IMR-90 (cell line): ENCODE measurements at regions not wholly inside any gene's neighbourhood (a gene's known extent, or its start where the extent isn't known, plus 50 kb on each side); places are given as distances from the start of the nearest gene placed in this dataset.

Source experiments
- ATAC-seq: fragments of 200-7000 bp; cut with Tn5 transposase; 2 replicates; pipeline ENCODE4 v1.9.1; 2020; ENCODE audit warnings: low read depth, mild to moderate bottlenecking, moderate library complexity
- BruUV-seq: library from RNA; stranded (reverse); fragments of 400-500 nt; replicated peaks from 2 replicates; lab custom pipeline; 2021; lab: Mats Ljungman, UMichigan
- CTCF ChIA-PET: fragments of 300-600 bp; formaldehyde crosslinking; extraction: SDS; loops from one replicate; lab custom pipeline; 2021; ENCODE audit warnings: antibody characterized with exemption; lab: Yijun Ruan, JAX
- POLR2A ChIA-PET: fragments of 300-600 bp; sonication (Branson Sonifier 250); formaldehyde crosslinking; loops from one replicate; lab custom pipeline; 2022; ENCODE audit warnings: antibody characterized with exemption; ENCODE audit not compliant: unreplicated experiment; lab: Charles Lee
- DNase-seq: peaks from one replicate; pipeline ENCODE4 v3.0.0; 2013
- H2AFZ ChIP-seq: replicated peaks from 2 replicates; pipeline ENCODE3; 2013; ENCODE audit warnings: low read length, mild to moderate bottlenecking; ENCODE audit not compliant: poor library complexity
- H2AK5ac ChIP-seq: 2 replicates; pipeline ENCODE4 v1.6.1; 2013; ENCODE audit warnings: low read depth, low read length, inconsistent platforms
- H2AK9ac ChIP-seq: replicated peaks from 2 replicates; pipeline ENCODE3; 2013; ENCODE audit warnings: mild to moderate bottlenecking, low read depth, low read length, moderate library complexity; ENCODE audit not compliant: poor library complexity
- H2BK120ac ChIP-seq: 2 replicates; pipeline ENCODE4 v1.6.1; 2013; ENCODE audit warnings: low read depth, low read length, inconsistent platforms
- H2BK15ac ChIP-seq: 3 replicates; pipeline ENCODE4 v1.6.1; 2013; ENCODE audit warnings: low read depth, low read length, inconsistent platforms
- H2BK20ac ChIP-seq: 2 replicates; pipeline ENCODE4 v1.6.1; 2013; ENCODE audit warnings: low read depth, mild to moderate bottlenecking, inconsistent platforms, low read length, moderate library complexity
- H2BK5ac ChIP-seq: 2 replicates; pipeline ENCODE4 v1.6.1; 2013; ENCODE audit warnings: mild to moderate bottlenecking, low read depth, low read length, inconsistent platforms; ENCODE audit not compliant: poor library complexity, severe bottlenecking
- H3K14ac ChIP-seq: replicated peaks from 2 replicates; pipeline ENCODE4 v1.6.1; 2013; ENCODE audit warnings: low read depth, low read length, inconsistent platforms
- H3K18ac ChIP-seq: 2 replicates; pipeline ENCODE4 v1.6.1; 2013; ENCODE audit warnings: low read depth, low read length, control low read depth
- H3K23ac ChIP-seq: 2 replicates; pipeline ENCODE4 v1.6.1; 2013; ENCODE audit warnings: low read depth, low read length, inconsistent platforms
- H3K27ac ChIP-seq: 2 replicates; pipeline ENCODE4 v1.5.1; 2013; ENCODE audit warnings: mild to moderate bottlenecking, control low read depth, low read length; ENCODE audit not compliant: insufficient read depth
- H3K27me3 ChIP-seq: 2 replicates; pipeline ENCODE4 v1.6.1; 2013; ENCODE audit warnings: low read length; ENCODE audit not compliant: control insufficient read depth, insufficient read depth
- H3K36me3 ChIP-seq: 2 replicates; pipeline ENCODE4 v1.6.1; 2013; ENCODE audit warnings: low read length, mixed read lengths; ENCODE audit not compliant: control insufficient read depth, insufficient read depth
- H3K4ac ChIP-seq: 2 replicates; pipeline ENCODE4 v1.6.1; 2013; ENCODE audit warnings: low read depth, low read length, inconsistent platforms
- H3K4me1 ChIP-seq: 2 replicates; pipeline ENCODE4 v1.6.1; 2013; ENCODE audit warnings: low read length, mixed read lengths; ENCODE audit not compliant: control insufficient read depth, insufficient read depth
- H3K4me2 ChIP-seq: 2 replicates; pipeline ENCODE4 v1.6.1; 2013; ENCODE audit warnings: low read depth, mild to moderate bottlenecking, control low read depth, low read length, moderate library complexity
- H3K4me3 ChIP-seq: 2 replicates; pipeline ENCODE4 v1.5.1; 2013; ENCODE audit warnings: low read depth, mild to moderate bottlenecking, control low read depth, low read length, moderate library complexity; ENCODE audit not compliant: insufficient read depth
- H3K56ac ChIP-seq: 2 replicates; pipeline ENCODE4 v1.6.1; 2013; ENCODE audit warnings: low read length, inconsistent platforms; ENCODE audit not compliant: insufficient read depth; ENCODE audit errors: extremely low read depth
- H3K79me1 ChIP-seq, 2 experiments: 2 replicates each; pipeline ENCODE4 v1.6.1; 2013; ENCODE audit warnings: low read length in 2 of 2, inconsistent platforms in 1 of 2, low read depth in 1 of 2
- H3K9ac ChIP-seq: 2 replicates; pipeline ENCODE4 v1.6.1; 2013; ENCODE audit warnings: low read depth, low read length, control low read depth
- H3K9me1 ChIP-seq: 2 replicates; pipeline ENCODE4 v1.6.1; 2013; ENCODE audit warnings: low read length, inconsistent platforms; ENCODE audit not compliant: insufficient read depth
- H3K9me3 ChIP-seq: 2 replicates; pipeline ENCODE4 v1.6.1; 2013; ENCODE audit warnings: low read length; ENCODE audit not compliant: control insufficient read depth, insufficient read depth
- H4K20me1 ChIP-seq: 2 replicates; pipeline ENCODE4 v1.6.1; 2013; ENCODE audit warnings: low read length, inconsistent platforms; ENCODE audit not compliant: insufficient read depth
- H4K5ac ChIP-seq: 2 replicates; pipeline ENCODE4 v1.6.1; 2013; ENCODE audit warnings: mild to moderate bottlenecking, low read depth, low read length, control low read depth
- H4K8ac ChIP-seq, 2 experiments: 2 replicates each; pipeline ENCODE4 v1.6.1; 2013; ENCODE audit warnings: low read depth in 2 of 2, low read length in 2 of 2, control low read depth in 1 of 2, inconsistent platforms in 1 of 2
- H4K91ac ChIP-seq: 2 replicates; pipeline ENCODE4 v1.6.1; 2013; ENCODE audit warnings: low read depth, low read length, inconsistent platforms; ENCODE audit not compliant: insufficient read depth
- BHLHE40 ChIP-seq: fragments of 150-350 bp; IDR thresholded peaks from 2 replicates; pipeline ENCODE4 v1.6.1; 2016; ENCODE audit warnings: mild to moderate bottlenecking, low read depth, low read length
- CEBPB ChIP-seq: IDR thresholded peaks from 2 replicates; pipeline ENCODE4 v1.6.1; 2012; ENCODE audit warnings: low read depth, low read length, improper control_type of control experiment
- ELK1 ChIP-seq: fragments of 150-350 bp; IDR thresholded peaks from 2 replicates; pipeline ENCODE4 v1.6.1; 2016; ENCODE audit warnings: low read depth, mild to moderate bottlenecking, low read length, moderate library complexity, borderline replicate concordance
- FOS ChIP-seq: fragments of 150-350 bp; IDR thresholded peaks from 2 replicates; pipeline ENCODE4 v1.6.1; 2016; ENCODE audit warnings: low read depth, low read length
- MAFK ChIP-seq: IDR thresholded peaks from 2 replicates; pipeline ENCODE4 v1.6.1; 2012; ENCODE audit warnings: low read depth, low read length, improper control_type of control experiment
- MAZ ChIP-seq: IDR thresholded peaks from 2 replicates; pipeline ENCODE4 v1.6.1; 2012; ENCODE audit warnings: low read depth, mild to moderate bottlenecking, low read length, improper control_type of control experiment, moderate library complexity, borderline replicate concordance
- MXI1 ChIP-seq: IDR thresholded peaks from 2 replicates; pipeline ENCODE4 v1.6.1; 2012; ENCODE audit warnings: low read depth, mild to moderate bottlenecking, low read length, moderate library complexity, borderline replicate concordance
- RAD21 ChIP-seq: IDR thresholded peaks from 2 replicates; pipeline ENCODE4 v1.6.1; 2012; ENCODE audit warnings: low read length, improper control_type of control experiment
- RCOR1 ChIP-seq: IDR thresholded peaks from 2 replicates; pipeline ENCODE4 v1.6.1; 2012; ENCODE audit warnings: mild to moderate bottlenecking, low read length, improper control_type of control experiment; ENCODE audit not compliant: insufficient replicate concordance
- SMC3 ChIP-seq: fragments of 150-350 bp; IDR thresholded peaks from 2 replicates; pipeline ENCODE4 v1.6.1; 2016; ENCODE audit warnings: low read depth, mild to moderate bottlenecking, antibody characterized with exemption, low read length, moderate library complexity
- WGBS, 2 experiments: methylation state at CpG; one replicate each; pipeline versions ENCODE4 v1.1.5 to v1.1.7; 2013; ENCODE audit warnings: missing lambda C conversion rate in 2 of 2; ENCODE audit not compliant: insufficient read length in 1 of 2; ENCODE audit errors: extremely low coverage in 2 of 2; 5-methylcytosine and 5-hydroxymethylcytosine counted together
- dilution Hi-C: fragments of 300-500 bp; cut with HindIII; formaldehyde crosslinking; loops from one replicate; pipeline ENCODE4 v1.14.3; 2018; ENCODE audit warnings: low sequenced_read_pairs; ENCODE audit not compliant: unreplicated experiment
- in situ Hi-C: fragments of 300-500 bp; cut with MboI; formaldehyde crosslinking; loops from 3 replicates; pipeline ENCODE4 v1.14.3; 2019; ENCODE audit warnings: low sequenced_read_pairs, inconsistent platforms, mixed read lengths
- intact Hi-C: fragments of 100-400 bp; cut with micrococcal nuclease; formaldehyde crosslinking; loops from 2 replicates; pipeline ENCODE4 v1.10.0; 2022
- TF ChIP-seq, protein P1 (sequence below): conservative IDR thresholded peaks from 2 replicates; pipeline ENCODE4 v1.5.1; 2012; ENCODE audit warnings: mild to moderate bottlenecking, low read depth, low read length, improper control_type of control experiment
- TF ChIP-seq, protein P2 (sequence below): fragments of 150-350 bp; IDR thresholded peaks from 2 replicates; pipeline ENCODE4 v1.6.1; 2017; ENCODE audit warnings: mild to moderate bottlenecking, antibody characterized with exemption, low read length, low read depth

GRCh38 chr10:55704950-55705349 lies 656.1 kb downstream of the ZWINT start:
- Histone ChIP-seq H2AFZ (no peak overlapping the region), H2AK9ac (no peak overlapping the region), H4K5ac (no peak overlapping the region), H4K91ac (no peak overlapping the region), H3K9me3 (peaks cover 8% of the 10 kb centered on the region), H2BK15ac (no peak overlapping the region), H3K23ac (no peak overlapping the region), H3K4me3 (no peak overlapping the region), H2BK5ac (no peak overlapping the region), H3K79me1 (no peaks in the 10 kb centered on the region), H3K27ac (no peak overlapping the region), H4K8ac (no peak overlapping the region), H3K4me2 (no peak overlapping the region), H4K20me1 (no peaks in the 10 kb centered on the region), H3K36me3 (no peaks in the 10 kb centered on the region), H2BK20ac (no peak overlapping the region), H3K18ac (no peak overlapping the region), H3K56ac (no peak overlapping the region), H3K14ac (no peak overlapping the region), H2AK5ac (no peak overlapping the region), H3K27me3 (no peaks in the 10 kb centered on the region), H3K4me1 (no peaks in the 10 kb centered on the region), H3K9me1 (no peaks in the 10 kb centered on the region), H3K4ac (no peak overlapping the region), H3K9ac (no peak overlapping the region), H2BK120ac (no peak overlapping the region)
- no TSS peak for BruUV-seq
- WGBS, 2 experiments, result no CpG with 5 or more reads among the region's 2 CpGs
- POLR2A ChIA-PET, result no interaction called here
- no peak for ATAC-seq
- DNase-seq, result no peak
- intact Hi-C loops, result no loop called here
- CTCF ChIA-PET, result no interaction called here
- in situ Hi-C loops, result no loop called here
- TF ChIP-seq MXI1 (no peak), RAD21 (no peak), MAFK (no peak), FOS (no peak), RCOR1 (no peak), SMC3 (no peak), BHLHE40 (no peak), ELK1 (no peak), CEBPB (no peak), MAZ (no peak)
- TF ChIP-seq, protein P1, sequence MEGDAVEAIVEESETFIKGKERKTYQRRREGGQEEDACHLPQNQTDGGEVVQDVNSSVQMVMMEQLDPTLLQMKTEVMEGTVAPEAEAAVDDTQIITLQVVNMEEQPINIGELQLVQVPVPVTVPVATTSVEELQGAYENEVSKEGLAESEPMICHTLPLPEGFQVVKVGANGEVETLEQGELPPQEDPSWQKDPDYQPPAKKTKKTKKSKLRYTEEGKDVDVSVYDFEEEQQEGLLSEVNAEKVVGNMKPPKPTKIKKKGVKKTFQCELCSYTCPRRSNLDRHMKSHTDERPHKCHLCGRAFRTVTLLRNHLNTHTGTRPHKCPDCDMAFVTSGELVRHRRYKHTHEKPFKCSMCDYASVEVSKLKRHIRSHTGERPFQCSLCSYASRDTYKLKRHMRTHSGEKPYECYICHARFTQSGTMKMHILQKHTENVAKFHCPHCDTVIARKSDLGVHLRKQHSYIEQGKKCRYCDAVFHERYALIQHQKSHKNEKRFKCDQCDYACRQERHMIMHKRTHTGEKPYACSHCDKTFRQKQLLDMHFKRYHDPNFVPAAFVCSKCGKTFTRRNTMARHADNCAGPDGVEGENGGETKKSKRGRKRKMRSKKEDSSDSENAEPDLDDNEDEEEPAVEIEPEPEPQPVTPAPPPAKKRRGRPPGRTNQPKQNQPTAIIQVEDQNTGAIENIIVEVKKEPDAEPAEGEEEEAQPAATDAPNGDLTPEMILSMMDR, result no peak
- TF ChIP-seq, protein P2, sequence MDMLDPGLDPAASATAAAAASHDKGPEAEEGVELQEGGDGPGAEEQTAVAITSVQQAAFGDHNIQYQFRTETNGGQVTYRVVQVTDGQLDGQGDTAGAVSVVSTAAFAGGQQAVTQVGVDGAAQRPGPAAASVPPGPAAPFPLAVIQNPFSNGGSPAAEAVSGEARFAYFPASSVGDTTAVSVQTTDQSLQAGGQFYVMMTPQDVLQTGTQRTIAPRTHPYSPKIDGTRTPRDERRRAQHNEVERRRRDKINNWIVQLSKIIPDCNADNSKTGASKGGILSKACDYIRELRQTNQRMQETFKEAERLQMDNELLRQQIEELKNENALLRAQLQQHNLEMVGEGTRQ, result no peak
- dilution Hi-C loops, result no loop called here
